NCI-H82 treated with DMSO at 0.1 percent for 48 hours (cell line): ENCODE measurements at regions not wholly inside any gene's neighbourhood (a gene's known extent, or its start where the extent isn't known, plus 50 kb on each side); places are given as distances from the start of the nearest gene placed in this dataset.

Experiments used
- DNase-seq: peaks from one replicate; lab custom pipeline; 2025; ENCODE audit not compliant: unreplicated experiment; lab: John Stamatoyannopoulos, UW

DNA sequence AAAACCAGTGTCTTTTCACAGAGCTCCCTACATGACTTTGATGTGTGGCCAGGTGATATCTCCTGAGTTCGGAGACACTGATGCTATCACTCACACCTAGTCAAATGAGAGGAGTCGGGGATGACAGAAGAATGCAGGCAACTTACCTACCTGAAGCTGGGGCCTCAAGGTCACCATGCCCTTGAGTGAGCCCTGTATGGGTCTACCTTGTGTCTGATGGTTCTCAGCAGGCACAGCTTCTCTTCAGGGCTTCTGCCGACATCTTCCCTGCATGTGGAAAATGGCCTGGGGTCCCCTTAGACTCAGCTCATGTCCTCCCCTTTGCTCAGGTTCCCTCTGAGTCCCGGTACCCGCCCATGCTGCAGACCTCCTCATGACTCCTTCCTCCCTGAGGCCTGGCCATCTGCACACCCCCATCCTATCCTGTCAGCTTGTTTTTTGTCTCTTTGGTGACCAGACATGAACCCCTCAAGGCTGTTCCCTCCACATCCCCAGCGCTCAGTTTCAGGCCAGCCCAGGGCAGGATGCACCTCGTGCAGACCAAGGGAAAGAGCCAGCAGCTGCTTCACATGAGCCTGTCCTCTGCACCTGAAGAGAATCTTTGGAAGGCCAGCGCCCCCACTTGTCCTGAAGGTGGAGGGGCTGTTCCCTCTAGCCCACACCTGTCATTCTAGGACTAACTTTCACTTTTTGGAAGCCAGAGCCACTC lies 74.6 kb upstream of the GDF10 start:
- no peak for DNase-seq

DNA sequence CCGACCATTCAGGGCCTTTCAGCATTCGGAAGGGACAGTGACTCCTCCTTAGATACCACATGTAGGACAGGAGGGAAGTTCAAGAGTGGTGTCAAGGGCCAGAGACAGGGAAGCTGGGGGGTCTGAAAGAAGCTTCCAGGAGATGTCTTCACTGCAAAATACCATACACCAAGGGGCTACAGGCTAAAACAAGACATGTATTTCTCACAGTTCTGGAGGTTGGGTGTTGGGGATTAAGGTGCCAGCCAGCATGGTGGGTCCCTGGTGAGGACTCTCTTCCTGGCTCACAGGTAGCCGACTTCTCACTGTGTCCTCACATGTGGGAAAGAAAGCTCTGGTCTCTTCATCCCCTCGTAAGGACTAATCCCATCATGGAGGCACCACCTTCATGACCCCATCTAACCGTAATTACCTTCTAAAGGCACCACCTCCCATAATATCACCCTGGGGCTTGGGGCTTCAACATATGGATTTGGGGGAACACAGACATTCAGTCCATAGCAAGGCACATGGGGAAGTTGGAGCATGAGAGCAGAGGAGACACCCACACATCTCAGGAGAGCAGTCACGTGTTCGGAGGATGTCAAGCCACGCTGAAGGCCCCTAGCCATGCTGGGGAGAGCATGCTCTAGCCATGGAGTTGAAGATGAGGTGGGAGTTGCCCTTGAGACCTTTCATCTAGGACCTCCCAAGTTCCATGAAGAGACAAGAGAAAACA lies 73.9 kb upstream of the GDF10 start:
- DNase-seq, result no peak

DNA sequence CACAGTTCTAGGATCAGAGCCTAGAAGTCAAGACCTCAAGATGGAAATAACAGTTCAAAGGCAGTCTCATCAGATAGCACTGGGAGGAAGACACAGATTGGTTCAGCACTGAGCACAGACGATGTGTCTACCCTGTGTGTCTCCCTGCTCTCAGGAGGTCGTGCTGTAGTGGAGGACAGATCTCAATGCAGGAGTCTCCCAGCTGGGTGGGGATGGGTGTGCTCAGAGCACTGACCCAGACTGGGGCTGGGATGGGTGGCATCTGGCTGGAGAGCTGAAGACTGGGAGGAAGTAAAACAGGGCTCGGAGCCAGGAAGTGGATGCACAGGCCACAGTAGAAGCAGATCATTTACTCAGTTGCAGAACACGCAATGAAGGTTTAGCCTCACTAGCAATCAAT lies 69.5 kb upstream of the GDF10 start:
- DNase-seq, result no peak

GRCh38 chr10:47230957-47231356 lies 69.0 kb upstream of the GDF10 start:
- no peak for DNase-seq

DNA sequence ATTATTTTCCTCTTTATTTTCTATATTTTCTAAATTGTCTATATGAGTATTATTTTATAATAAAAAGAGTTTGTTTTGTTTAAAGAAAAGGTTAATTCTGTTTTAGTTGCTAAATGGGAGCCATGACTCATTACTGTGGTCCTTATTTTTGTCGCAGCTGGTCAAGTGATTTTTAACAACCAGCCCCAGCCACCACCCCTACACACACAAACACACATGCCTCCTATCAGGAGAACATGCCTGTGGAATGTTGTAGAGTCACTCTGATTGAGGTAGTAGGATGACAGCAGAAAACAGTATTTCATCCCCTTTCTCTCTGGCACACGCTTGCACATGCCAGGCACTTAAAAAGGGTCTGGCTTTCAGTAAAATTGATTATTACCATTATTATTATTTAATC lies 68.6 kb upstream of the GDF10 start:
- no peak for DNase-seq

- DNase-seq, result no peak
Measured at GRCh38 chr10:47233631-47234030, 66.4 kb upstream of the GDF10 start.

DNA sequence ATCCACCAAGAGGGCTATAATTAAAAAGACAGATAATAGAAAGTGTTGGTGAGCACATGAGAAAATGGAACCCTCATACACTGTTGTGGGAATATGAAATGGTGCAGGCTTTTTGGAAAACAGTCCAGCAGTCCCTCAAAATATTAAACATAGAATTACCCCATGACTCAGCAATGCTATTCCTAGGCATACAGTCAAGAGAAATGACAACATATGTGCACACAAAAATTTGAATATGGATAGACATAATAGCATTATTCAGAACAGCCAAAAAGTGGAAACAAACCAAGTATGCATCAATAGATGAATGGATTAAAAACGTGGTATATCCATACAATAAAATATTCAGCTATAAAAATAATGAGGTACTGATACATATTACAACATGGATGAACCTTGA lies 64.5 kb upstream of the GDF10 start:
- DNase-seq, result no peak

- no peak for DNase-seq
Measured at GRCh38 chr10:47237316-47238260, 62.4 kb upstream of the GDF10 start.

- no peak for DNase-seq
Measured at GRCh38 chr10:47238331-47239095, 61.5 kb upstream of the GDF10 start.

- no peak for DNase-seq
Measured at GRCh38 chr10:47239211-47239610, 60.8 kb upstream of the GDF10 start.

DNA sequence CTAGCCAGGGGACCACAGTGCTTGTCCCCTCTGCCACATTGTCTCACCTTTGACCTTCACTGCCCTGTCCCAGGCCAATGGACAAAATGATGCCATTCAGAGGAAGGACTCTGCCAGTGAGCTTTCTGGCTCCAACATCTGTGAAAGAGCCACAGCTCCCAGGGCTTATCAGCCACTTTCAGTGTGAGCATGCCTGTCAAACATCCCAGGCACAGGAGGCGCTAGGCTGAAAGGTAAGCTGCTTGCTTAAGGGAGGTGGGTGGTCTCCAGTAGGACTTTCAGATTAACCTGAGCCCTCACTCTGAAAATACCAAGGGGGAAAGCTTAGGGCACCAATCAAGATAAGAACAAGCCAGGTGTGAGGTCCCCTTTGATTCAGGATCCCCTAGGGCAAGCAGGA lies 59.8 kb upstream of the GDF10 start:
- no peak for DNase-seq

DNA sequence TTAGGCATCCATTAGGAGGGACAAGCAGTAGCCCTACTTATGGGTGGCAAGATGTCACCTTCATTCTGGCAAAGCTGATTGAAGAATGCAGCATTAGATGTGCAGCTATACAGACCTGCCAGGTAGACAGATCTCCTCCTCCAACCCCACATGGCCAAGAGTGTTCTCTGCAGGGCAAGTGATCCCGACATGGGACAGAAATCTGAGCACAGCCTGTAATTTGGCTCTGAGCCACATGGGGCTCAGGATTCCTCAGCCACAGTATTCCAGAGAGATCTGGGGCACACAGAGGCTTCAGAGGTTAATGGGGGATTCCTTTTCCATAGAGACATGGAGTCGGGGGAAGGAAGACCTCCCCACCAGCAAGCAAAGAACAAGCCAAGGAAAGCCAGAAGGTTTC lies 58.7 kb upstream of the GDF10 start:
- no peak for DNase-seq

GRCh38 chr10:47241946-47242867 lies 57.8 kb upstream of the GDF10 start:
- DNase-seq, result no peak

DNA sequence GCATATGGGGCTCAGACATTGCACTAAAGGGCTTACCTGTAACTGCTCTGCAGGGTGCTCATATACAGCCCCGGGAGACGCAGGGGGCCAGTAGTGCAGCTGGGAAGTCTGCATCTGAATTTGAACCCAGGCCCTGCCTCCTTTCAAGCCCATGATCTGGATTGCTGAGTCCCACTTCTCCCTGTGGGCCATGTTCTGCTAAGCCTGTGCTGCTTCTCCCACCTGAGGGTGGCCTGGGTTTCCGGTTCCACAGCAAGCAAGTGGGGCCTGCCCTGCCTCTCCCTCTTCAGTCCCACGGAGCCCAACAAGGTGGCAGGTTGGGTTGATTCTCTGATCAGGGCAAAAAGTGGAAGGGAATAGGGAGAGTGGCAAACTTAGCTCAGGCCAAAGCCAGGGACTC lies 56.6 kb upstream of the GDF10 start:
- DNase-seq, result no peak

- DNase-seq, result no peak
Measured at GRCh38 chr10:47243791-47244190, 56.2 kb upstream of the GDF10 start.

GRCh38 chr10:47244560-47245500 lies 55.2 kb upstream of the GDF10 start:
- no peak for DNase-seq

DNA sequence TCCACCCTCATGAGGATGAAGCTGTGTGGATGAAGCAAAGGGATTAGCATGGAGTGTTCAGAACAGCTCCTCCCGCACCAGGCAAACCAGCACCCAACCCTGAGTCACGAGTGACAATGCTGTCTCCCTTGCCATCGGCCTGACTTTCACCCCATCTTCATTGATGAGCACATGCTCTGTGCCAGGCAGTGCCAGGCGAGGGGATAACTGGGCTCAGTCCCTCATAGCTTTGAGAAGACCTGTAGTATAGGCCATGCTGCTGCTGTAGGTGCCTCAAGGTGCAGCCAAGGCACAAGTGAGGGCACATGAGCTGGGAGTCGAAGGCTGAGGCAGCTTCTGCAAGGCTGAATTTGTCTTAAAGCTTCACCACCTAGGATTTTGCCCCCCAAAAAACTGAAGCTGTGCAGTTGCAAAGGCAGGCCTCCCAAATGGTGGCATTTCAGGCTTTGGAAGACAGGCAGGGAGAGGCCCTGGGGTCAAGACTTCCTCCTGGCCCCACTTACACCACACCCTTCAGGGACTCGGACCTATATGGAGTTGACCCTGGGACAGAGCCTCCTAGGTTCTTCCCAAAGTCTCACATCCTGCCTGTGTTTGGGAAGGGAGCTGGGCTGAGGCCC lies 54.2 kb upstream of the GDF10 start:
- DNase-seq, result no peak

- DNase-seq, result no peak
Measured at GRCh38 chr10:47246406-47247147, 53.4 kb upstream of the GDF10 start.
